AG04449 (cell line): ENCODE measurements at regions not wholly inside any gene's neighbourhood (a gene's known extent, or its start where the extent isn't known, plus 50 kb on each side); places are given as distances from the start of the nearest gene placed in this dataset.

Experiments
- CTCF ChIA-PET: fragments of 350-600 bp; formaldehyde crosslinking; extraction: SDS; loops from one replicate; lab custom pipeline; 2021; ENCODE audit warnings: antibody characterized with exemption; lab: Yijun Ruan, JAX
- POLR2A ChIA-PET: fragments of 400-600, 350-600 bp; formaldehyde crosslinking; extraction: SDS; loops from one replicate; lab custom pipeline; 2020; ENCODE audit warnings: antibody characterized with exemption, inconsistent platforms; lab: Yijun Ruan, JAX
- DNase-seq: peaks from one replicate; pipeline ENCODE4 v3.0.0-alpha.2; 2010; ENCODE audit warnings: low read depth, low spot score
- H3K4me3 ChIP-seq: 2 replicates; pipeline ENCODE4 v1.5.1; 2011; ENCODE audit warnings: low read depth, mild to moderate bottlenecking, control low read depth, low read length
- TF ChIP-seq, protein P1 (sequence below): IDR thresholded peaks from one replicate; pipeline ENCODE4 v1.5.1; 2011; ENCODE audit warnings: mild to moderate bottlenecking, moderate library complexity, low read length, control low read depth, inconsistent platforms; ENCODE audit not compliant: insufficient read depth; ENCODE audit errors: missing control alignments

DNA sequence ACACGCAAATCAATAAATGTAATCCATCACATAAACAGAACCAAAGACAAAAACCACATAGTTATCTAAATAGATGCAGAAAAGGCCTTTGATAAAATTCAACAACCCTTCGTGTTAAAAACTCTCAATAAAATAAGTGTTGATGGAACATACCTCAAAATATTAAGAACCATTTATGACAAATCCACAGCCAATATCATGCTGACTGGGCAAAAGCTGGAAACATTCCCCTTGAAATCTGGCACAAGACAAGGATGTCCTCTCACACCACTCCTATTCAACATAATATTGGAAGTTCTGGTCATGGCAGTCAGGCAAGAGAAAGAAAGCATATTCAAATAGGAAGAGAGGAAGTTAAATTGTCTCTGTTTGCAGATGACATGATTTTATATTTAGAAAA is 1946.3 kb upstream of the CDH9 start:
- CTCF ChIA-PET = no interaction called here
- no peak overlapping the region for H3K4me3 ChIP-seq
- no peak for DNase-seq
- POLR2A ChIA-PET = no interaction called here
- TF ChIP-seq, protein P1, sequence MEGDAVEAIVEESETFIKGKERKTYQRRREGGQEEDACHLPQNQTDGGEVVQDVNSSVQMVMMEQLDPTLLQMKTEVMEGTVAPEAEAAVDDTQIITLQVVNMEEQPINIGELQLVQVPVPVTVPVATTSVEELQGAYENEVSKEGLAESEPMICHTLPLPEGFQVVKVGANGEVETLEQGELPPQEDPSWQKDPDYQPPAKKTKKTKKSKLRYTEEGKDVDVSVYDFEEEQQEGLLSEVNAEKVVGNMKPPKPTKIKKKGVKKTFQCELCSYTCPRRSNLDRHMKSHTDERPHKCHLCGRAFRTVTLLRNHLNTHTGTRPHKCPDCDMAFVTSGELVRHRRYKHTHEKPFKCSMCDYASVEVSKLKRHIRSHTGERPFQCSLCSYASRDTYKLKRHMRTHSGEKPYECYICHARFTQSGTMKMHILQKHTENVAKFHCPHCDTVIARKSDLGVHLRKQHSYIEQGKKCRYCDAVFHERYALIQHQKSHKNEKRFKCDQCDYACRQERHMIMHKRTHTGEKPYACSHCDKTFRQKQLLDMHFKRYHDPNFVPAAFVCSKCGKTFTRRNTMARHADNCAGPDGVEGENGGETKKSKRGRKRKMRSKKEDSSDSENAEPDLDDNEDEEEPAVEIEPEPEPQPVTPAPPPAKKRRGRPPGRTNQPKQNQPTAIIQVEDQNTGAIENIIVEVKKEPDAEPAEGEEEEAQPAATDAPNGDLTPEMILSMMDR = no peak

DNA sequence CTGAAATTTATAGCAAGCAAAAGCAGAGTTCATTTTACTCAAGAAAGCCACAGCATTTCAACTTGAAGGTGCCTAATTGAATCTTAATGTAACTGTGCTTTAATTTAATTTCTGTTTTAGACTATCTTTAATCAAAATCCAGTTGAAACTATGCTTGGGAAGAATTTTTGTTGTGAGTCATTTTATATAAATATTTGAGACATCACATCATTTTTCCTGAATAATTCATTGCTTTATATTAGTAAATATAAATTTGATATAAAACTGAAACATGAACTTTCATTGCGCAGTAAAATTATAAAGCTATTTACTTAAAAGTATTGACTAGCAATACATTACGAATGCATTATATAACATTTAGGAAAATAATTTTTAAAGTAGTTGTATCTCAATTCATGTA is 1937.1 kb upstream of the CDH9 start:
- H3K4me3 ChIP-seq = no peak overlapping the region
- CTCF ChIA-PET = no interaction called here
- POLR2A ChIA-PET = no interaction called here
- DNase-seq = no peak
- TF ChIP-seq, protein P1 = no peak

DNA sequence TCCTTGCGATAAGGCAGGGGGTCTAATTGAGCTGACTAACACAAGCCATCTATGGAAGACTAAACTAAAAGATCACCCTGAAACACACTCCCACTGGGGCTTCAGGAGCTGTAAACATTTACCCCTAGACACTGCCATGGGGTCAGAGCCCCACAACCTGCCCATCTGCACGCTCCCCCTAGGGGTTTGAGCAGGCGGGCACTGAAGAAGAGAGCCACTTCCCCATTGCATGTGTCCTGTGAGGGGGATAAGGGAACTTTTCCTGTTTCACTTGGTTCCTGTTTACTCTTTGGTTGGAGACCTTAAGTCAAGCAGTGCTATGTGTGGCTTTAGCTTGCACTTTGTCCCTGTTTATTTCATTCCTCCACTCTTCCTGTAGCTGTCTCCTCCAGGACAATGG is 1929.5 kb upstream of the CDH9 start:
- TF ChIP-seq, protein P1 = no peak
- no peak overlapping the region for H3K4me3 ChIP-seq
- no peak for DNase-seq
- ChIA-PET POLR2A (no interaction called here), CTCF (no interaction called here)

DNA sequence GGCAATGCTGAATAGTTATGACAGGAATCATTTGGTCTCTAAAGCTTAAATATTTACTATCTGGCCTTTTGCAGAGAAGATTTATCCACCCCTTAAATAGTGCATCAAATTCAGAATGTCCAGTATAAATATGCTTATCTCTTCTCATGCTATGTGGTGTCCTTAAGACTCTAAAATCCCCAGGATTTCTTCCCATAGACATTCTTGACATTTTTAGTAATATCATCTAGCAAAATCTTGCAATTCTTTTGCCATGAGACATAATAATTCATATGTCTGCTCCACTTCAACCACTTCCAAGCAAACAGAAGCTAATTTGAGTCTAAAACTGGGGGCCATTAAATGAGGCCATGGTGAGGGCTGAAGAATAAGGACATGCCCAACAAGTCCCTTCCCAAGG is 1923.4 kb upstream of the CDH9 start:
- POLR2A ChIA-PET = no interaction called here
- CTCF ChIA-PET = no interaction called here
- TF ChIP-seq, protein P1 = no peak
- DNase-seq = no peak
- no peak overlapping the region for H3K4me3 ChIP-seq

DNA sequence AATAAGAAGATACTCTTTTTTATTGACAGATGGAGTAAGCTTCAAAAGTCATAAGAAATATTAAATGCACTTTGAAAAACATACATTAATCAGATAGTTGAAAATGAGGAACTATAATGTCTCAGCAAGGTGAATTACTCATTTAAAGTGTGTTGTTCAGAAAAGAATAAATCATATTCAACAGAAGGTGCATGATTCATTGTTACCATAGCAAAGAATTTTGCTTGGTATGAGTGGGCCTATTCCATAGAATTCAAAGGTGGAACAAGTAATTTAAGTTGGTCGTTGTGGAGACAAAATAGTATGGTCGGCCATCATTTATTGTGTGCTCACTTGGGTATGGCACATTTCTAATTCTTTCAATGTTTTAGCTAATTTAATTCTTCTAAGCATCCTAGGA is 1920.2 kb upstream of the CDH9 start:
- TF ChIP-seq, protein P1 = no peak
- DNase-seq = no peak
- CTCF ChIA-PET = no interaction called here
- no peak overlapping the region for H3K4me3 ChIP-seq
- POLR2A ChIA-PET = no interaction called here

DNA sequence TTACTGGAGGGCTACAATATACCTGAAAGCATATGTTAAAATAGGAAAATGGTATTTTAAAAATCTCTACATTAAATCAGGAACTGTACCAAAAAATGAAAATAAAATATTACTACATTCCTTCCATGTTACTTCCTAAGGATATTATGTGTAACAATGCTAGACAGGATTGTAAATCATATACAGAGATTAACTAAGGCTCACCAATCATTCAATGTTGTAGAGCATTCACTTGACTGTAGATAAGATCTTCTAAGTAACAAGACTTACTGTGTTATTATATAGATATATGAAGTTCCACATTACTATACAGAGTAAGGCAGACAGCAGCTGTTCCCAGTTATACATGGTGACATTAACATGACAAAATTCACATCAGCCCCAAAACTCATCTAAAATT is 1919.1 kb upstream of the CDH9 start:
- TF ChIP-seq, protein P1 = no peak
- DNase-seq = no peak
- ChIA-PET CTCF (no interaction called here), POLR2A (no interaction called here)
- H3K4me3 ChIP-seq = no peak overlapping the region
